ENCODE measurements at regions not wholly inside any gene's neighbourhood (a gene's known extent, or its start where the extent isn't known, plus 50 kb on each side); places are given as distances from the start of the nearest gene placed in this dataset.

- TF ChIP-seq SPI1 (IDR thresholded peaks at IDR 0.05; ENCODE audit: borderline replicate concordance, low read depth) = no peak
- no peak for TF ChIP-seq GABPA (IDR thresholded peaks at IDR 0.05; ENCODE audit: low read depth)
- TF ChIP-seq REST (IDR thresholded peaks at IDR 0.05; ENCODE audit: insufficient replicate concordance, low read depth) = no peak
- TF ChIP-seq CTCF (IDR thresholded peaks at IDR 0.05; ENCODE audit: insufficient read depth, low read length) = no peak
- no peak for TF ChIP-seq POLR2AphosphoS5 (IDR thresholded peaks at IDR 0.05; ENCODE audit: low read depth)
- no peak overlapping the region for H3K27ac ChIP-seq (replicated peaks)
- no peak overlapping the region for H3K4me3 ChIP-seq (replicated peaks; ENCODE audit: insufficient read depth, low read length)
- H3K27me3 ChIP-seq (ENCODE audit: insufficient read depth, poor library complexity, severe bottlenecking) = no peaks in the 10 kb centered on the region
- DNase-seq (ENCODE audit: low read depth in 1 of 2, low spot score in 1 of 2) = no peak
Measured at GRCh38 chr4:24330573-24330972, 253.8 kb downstream of the DHX15 start.

GRCh38 chr4:24330172-24330571 lies 254.2 kb downstream of the DHX15 start:
- no peak overlapping the region for H3K27ac ChIP-seq (replicated peaks)
- DNase-seq (ENCODE audit: low read depth in 1 of 2, low spot score in 1 of 2) = no peak
- no peak overlapping the region for H3K4me3 ChIP-seq (replicated peaks; ENCODE audit: insufficient read depth, low read length)
- no peaks in the 10 kb centered on the region for H3K27me3 ChIP-seq (ENCODE audit: insufficient read depth, poor library complexity, severe bottlenecking)
- TF ChIP-seq SPI1 (IDR thresholded peaks at IDR 0.05; ENCODE audit: borderline replicate concordance, low read depth) = no peak
- no peak for TF ChIP-seq POLR2AphosphoS5 (IDR thresholded peaks at IDR 0.05; ENCODE audit: low read depth)
- no peak for TF ChIP-seq GABPA (IDR thresholded peaks at IDR 0.05; ENCODE audit: low read depth)
- TF ChIP-seq CTCF (IDR thresholded peaks at IDR 0.05; ENCODE audit: insufficient read depth, low read length) = no peak
- no peak for TF ChIP-seq REST (IDR thresholded peaks at IDR 0.05; ENCODE audit: insufficient replicate concordance, low read depth)

GRCh38 chr4:24328711-24329110 lies 255.6 kb downstream of the DHX15 start:
- H3K4me3 ChIP-seq (replicated peaks; ENCODE audit: insufficient read depth, low read length) = no peak overlapping the region
- no peak overlapping the region for H3K27ac ChIP-seq (replicated peaks)
- no peak for DNase-seq (ENCODE audit: low read depth in 1 of 2, low spot score in 1 of 2)
- no peaks in the 10 kb centered on the region for H3K27me3 ChIP-seq (ENCODE audit: insufficient read depth, poor library complexity, severe bottlenecking)
- TF ChIP-seq GABPA (IDR thresholded peaks at IDR 0.05; ENCODE audit: low read depth) (no peak), REST (IDR thresholded peaks at IDR 0.05; ENCODE audit: insufficient replicate concordance, low read depth) (no peak), CTCF (IDR thresholded peaks at IDR 0.05; ENCODE audit: insufficient read depth, low read length) (no peak), SPI1 (IDR thresholded peaks at IDR 0.05; ENCODE audit: borderline replicate concordance, low read depth) (no peak), POLR2AphosphoS5 (IDR thresholded peaks at IDR 0.05; ENCODE audit: low read depth) (no peak)

All from HL-60 (cell line).